Activated effector memory CD4-positive, alpha-beta T cell treated with Interleukin-2 at 50 U/mL for 16 hours (primary cell): ENCODE measurements at regions not wholly inside any gene's neighbourhood (a gene's known extent, or its start where the extent isn't known, plus 50 kb on each side); places are given as distances from the start of the nearest gene placed in this dataset.

Source experiments
- DNase-seq: peaks from one replicate; pipeline ENCODE4 v3.0.0-alpha.2; 2020

GRCh38 chr12:92552412-92553108 is 150.2 kb upstream of the PLEKHG7 start:
- DNase-seq, result no peak

DNA sequence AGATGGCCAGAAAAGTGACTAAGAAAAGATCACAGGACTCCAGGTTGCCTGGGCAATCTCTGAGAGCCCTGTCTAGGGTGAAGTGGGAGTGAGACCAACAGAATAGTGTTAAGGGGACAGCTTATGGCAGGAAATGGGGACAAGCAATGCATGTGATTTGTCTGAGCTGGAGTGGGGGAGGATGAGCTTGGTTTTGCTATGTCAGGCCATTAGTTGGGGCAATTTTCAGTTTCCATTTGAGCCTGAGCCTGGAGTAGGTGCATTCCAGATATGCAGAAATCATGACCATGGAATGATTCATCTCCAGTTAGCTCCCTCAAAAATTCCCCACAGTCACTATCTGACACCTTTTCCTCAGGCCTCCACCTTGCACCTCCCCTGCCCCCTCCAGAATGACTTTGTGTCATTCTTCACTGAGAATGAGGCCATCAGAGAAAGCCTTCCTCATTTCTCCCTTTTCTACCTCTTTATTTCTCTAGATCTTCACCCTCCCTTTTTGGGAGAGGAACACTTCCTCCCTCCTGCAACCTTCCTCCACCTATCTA is 150.9 kb upstream of the PLEKHG7 start:
- no peak for DNase-seq

GRCh38 chr12:92551210-92551609 is 151.6 kb upstream of the PLEKHG7 start:
- DNase-seq, result no peak

DNA sequence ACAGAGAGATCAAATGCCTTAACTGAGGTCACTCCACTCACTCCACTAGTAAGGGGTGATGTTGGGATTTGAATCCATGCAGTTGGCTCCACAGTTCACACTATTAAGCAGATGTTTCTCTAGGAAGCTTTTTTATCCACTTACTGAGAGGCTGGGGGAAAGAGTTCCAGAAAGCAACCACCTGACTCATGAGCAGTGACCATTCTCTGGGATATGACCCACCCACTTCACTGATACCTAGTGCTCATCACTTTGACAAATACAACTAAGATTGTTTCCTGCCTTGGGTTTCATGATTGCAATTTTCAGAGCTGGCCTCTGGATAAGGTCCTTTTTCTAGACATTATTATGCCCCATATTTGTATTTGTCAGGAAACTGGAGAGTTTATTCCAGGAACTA is 152.1 kb upstream of the PLEKHG7 start:
- DNase-seq, result no peak

GRCh38 chr12:92550254-92550653 is 152.5 kb upstream of the PLEKHG7 start:
- DNase-seq, result no peak

DNA sequence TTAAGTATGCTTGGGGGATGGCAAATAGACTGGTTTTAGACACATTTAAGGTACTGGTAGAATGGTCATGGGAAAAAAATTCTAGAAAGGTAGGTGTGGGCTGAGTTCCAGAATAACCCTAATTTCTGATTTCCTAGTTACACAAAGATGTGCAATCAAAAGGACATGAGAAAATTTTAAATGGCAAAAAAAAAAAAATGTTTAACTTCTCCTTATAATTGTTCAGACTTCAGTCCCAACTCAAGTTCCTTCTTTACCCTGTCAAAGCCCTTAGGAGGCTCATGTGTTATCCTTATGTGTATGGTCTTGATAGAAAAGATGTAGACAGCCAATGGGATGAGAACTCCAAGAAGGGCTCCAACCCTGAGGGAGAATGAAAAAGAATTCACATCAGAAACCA is 153.3 kb upstream of the PLEKHG7 start:
- no peak for DNase-seq

- DNase-seq, result no peak
Measured at GRCh38 chr12:92547906-92548305, 154.9 kb upstream of the PLEKHG7 start.

- DNase-seq, result no peak
Measured at GRCh38 chr12:92547420-92547819, 155.4 kb upstream of the PLEKHG7 start.

GRCh38 chr12:92546635-92547348 is 156.0 kb upstream of the PLEKHG7 start:
- DNase-seq, result no peak

GRCh38 chr12:92546259-92546634 is 156.5 kb upstream of the PLEKHG7 start:
- no peak for DNase-seq

GRCh38 chr12:92544322-92544721 is 158.5 kb upstream of the PLEKHG7 start:
- DNase-seq, result no peak

GRCh38 chr12:92543840-92544239 is 158.9 kb upstream of the PLEKHG7 start:
- DNase-seq, result no peak

GRCh38 chr12:92543359-92543758 is 159.4 kb upstream of the PLEKHG7 start:
- DNase-seq, result no peak

- DNase-seq, result no peak
Measured at GRCh38 chr12:92541731-92542130, 161.1 kb upstream of the PLEKHG7 start.

- DNase-seq, result no peak
Measured at GRCh38 chr12:92540782-92541423, 161.9 kb upstream of the PLEKHG7 start.

DNA sequence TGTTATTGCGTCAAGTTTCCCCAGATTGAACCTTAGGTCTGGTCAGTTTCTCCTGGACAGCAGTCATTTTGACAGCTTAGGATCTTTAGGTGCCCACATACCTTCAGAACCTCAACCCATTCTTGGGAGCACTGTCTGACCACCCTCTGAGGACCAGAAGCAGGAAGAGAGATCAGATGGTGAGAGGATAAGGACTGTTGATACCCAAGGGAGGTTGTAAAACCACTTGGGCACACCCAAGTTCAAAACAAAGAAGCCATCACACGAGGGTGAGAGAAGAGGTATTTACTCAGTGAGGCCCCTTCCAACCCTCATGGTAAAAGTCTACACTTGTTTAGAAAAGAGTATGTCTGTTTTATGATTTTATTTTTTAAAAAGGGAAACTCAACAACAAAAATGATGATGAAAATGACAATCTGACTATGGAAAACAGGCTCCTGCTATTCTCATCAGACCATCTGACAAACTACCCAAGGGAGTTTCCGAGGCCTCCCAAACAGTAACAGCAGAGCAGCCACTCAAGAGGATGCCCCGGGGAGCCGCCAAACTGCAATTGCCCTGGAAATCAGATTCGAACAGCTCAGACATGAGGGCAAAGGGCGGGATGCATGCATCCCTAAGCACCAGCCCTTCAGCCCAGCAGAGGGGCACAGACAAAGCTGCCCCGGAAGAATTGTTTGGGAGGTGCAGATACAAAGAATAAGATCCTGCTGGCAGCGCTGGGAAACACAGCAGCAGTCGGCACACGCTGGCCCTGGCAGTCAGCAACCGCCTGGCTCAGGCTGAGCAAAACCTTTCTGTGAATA is 162.6 kb upstream of the PLEKHG7 start:
- DNase-seq, result no peak

GRCh38 chr12:92539110-92539749 is 163.6 kb upstream of the PLEKHG7 start:
- no peak for DNase-seq

DNA sequence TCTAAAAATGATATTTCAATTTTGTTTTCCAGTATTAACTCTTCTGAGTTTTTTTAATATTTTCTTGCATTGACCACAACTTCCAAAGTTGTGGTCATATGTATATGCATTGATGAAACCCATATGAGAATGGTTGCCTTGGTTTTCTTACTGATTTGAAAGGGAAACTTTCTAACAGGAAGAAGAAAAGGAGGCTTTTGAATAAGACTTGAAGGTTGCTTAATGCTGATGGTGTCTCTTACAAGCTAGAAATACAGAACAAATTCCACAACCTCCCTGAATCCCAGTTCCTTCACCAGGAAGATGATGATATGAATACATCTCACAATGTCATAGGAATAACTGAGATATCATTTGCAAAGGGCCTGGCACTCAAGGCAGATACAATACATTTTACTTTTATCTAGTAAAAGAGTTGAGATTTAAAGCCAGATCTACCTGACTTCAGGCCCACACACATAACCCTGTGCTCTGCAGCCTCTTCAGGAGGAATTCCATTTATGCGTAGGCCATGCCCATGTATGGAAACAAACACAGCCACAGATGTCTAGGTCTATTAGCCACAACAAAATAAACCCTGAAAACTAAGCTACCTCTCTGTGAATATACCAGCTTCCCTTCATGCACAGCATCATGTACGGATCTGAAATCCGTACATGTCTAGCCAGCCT is 165.4 kb upstream of the PLEKHG7 start:
- DNase-seq, result no peak

GRCh38 chr12:92535961-92536360 is 166.8 kb upstream of the PLEKHG7 start:
- no peak for DNase-seq

DNA sequence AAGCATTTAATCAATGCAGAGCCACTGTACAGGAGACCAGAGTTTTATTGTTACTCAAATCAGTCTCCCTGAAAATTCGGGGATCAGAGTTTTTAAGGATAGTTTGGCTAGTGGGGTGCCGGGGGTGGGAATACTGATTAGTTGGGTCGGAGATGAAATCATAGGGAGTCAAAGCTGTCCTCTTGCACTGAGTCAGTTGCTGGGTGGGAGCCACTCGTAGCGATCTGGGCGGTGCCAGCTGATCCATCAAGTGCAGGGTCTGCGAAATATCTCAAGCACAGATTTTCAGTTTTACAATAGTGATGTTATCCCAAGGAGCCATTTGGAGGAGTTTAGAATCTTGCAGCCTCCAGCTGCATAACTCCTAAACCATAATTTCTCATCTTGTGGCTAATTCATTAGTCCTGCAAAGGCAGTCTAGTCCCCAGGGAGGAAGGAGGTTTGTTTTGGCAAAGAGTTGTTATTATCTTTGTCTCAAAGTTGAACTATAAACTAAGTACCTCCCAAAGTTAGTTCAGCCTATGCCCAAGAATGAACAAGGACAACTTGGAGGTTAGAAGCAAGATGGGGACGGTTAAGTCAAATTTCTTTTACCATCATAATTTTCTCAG is 169.4 kb upstream of the PLEKHG7 start:
- DNase-seq, result no peak

DNA sequence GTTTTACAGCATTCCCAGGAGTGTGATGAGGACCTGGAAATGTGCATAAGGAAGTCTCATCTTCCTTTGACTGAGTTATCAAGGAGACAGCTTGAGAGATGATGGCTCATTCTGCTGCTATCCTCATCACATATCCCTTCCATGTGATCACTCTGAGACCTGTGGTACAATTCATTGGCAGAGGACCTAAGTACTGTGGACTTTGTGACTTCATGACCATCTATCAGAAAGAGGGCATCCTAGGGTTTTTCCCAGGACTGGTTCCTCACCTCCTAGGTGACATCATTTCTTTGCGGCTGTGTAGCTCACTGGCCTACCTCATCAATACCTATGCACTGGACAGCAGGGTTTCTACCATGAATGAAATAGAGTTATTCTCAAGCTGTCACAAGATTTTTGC is 172.1 kb upstream of the PLEKHG7 start:
- DNase-seq, result no peak

DNA sequence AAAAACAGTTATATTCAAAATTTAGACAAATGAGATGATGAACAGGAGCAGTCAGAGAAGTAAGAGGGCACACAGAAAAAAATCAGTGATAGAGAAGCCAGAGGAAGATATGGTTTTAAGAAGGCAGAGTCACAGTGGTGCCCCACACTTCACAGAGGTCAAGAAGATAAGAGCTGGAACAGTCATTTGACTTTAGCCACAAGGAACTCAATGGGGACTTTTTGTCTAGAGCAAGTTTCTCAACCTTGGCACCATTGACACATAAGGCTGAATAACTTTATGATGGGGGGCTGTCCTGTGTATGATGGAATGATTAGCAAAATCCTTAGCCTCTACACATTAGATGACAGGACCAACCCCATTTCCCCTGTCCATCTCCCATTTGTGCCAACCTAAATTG is 172.8 kb upstream of the PLEKHG7 start:
- no peak for DNase-seq
